Mesodermal cell (in vitro differentiated cells): ENCODE measurements at regions not wholly inside any gene's neighbourhood (a gene's known extent, or its start where the extent isn't known, plus 50 kb on each side); places are given as distances from the start of the nearest gene placed in this dataset.

ENCODE experiments used
- H3K27ac ChIP-seq: 2 replicates; pipeline ENCODE4 v1.7.0; 2013; ENCODE audit warnings: mild to moderate bottlenecking, low read depth, low read length, moderate library complexity; ENCODE audit not compliant: severe bottlenecking
- H3K36me3 ChIP-seq: 2 replicates; pipeline ENCODE4 v1.7.1; 2013; ENCODE audit warnings: mild to moderate bottlenecking, low read length, moderate library complexity; ENCODE audit not compliant: control insufficient read depth, insufficient read depth
- H3K4me1 ChIP-seq: one replicate; pipeline ENCODE4 v1.7.1; 2013; ENCODE audit warnings: mild to moderate bottlenecking, low read length; ENCODE audit not compliant: insufficient read depth, control insufficient read depth, poor library complexity, severe bottlenecking
- H3K4me3 ChIP-seq: 2 replicates; pipeline ENCODE4 v1.7.0; 2013; ENCODE audit warnings: low read length, control low read depth, mild to moderate bottlenecking; ENCODE audit not compliant: insufficient read depth, poor library complexity, severe bottlenecking; ENCODE audit errors: extremely low read depth
- H3K9me3 ChIP-seq: 2 replicates; pipeline ENCODE4 v1.7.1; 2013; ENCODE audit warnings: mild to moderate bottlenecking, low read length, moderate library complexity; ENCODE audit not compliant: control insufficient read depth
- WGBS, 2 experiments: methylation state at CpG; one replicate each; pipeline ENCODE4 v1.1.5; 2013; ENCODE audit warnings: missing lambda C conversion rate in 2 of 2; ENCODE audit not compliant: insufficient coverage in 2 of 2; 5-methylcytosine and 5-hydroxymethylcytosine counted together

- 87 to 90% methylated on average over 7 to 11 of the region's 12 CpGs for WGBS, 2 experiments
- H3K27ac ChIP-seq, result no peak overlapping the region
- no peaks in the 10 kb centered on the region for H3K4me1 ChIP-seq
- no peaks in the 10 kb centered on the region for H3K36me3 ChIP-seq
- no peaks in the 10 kb centered on the region for H3K9me3 ChIP-seq
- H3K4me3 ChIP-seq, result no peak overlapping the region
These were observed 2101.6 kb downstream of the MAT2B start for GRCh38 chr5:165607026-165607425.

- Histone ChIP-seq H3K9me3 (no peaks in the 10 kb centered on the region), H3K4me3 (no peak overlapping the region), H3K27ac (no peak overlapping the region), H3K4me1 (no peaks in the 10 kb centered on the region), H3K36me3 (no peaks in the 10 kb centered on the region)
- WGBS, 2 experiments, result 85 to 100% methylated on average over 2 of the region's 2 CpGs
These were observed 2104.5 kb downstream of the MAT2B start for GRCh38 chr5:165609871-165610270.

GRCh38 chr5:165616490-165617405 lies 2111.3 kb downstream of the MAT2B start:
- Histone ChIP-seq H3K4me1 (peaks cover 12% of the 10 kb centered on the region), H3K4me3 (no peak overlapping the region), H3K36me3 (no peaks in the 10 kb centered on the region), H3K9me3 (no peaks in the 10 kb centered on the region), H3K27ac (no peak overlapping the region)
- no CpG with 5 or more reads among the region's 2 CpGs for WGBS, 2 experiments

- WGBS, 2 experiments, result no CpG with 5 or more reads among the region's 2 CpGs
- no peak overlapping the region for H3K4me3 ChIP-seq
- no peaks in the 10 kb centered on the region for H3K9me3 ChIP-seq
- H3K36me3 ChIP-seq, result no peaks in the 10 kb centered on the region
- H3K27ac ChIP-seq, result peak overlapping the region; percentile 13
- H3K4me1 ChIP-seq, result peaks cover 12% of the 10 kb centered on the region
These were observed 2112.1 kb downstream of the MAT2B start for GRCh38 chr5:165617491-165617890.

- H3K4me3 ChIP-seq, result no peak overlapping the region
- no peaks in the 10 kb centered on the region for H3K36me3 ChIP-seq
- peaks cover 12% of the 10 kb centered on the region for H3K4me1 ChIP-seq
- 80 to 88% methylated on average over 1 of the region's 1 CpG for WGBS, 2 experiments
- H3K27ac ChIP-seq, result no peak overlapping the region
- H3K9me3 ChIP-seq, result no peaks in the 10 kb centered on the region
These were observed 2115.0 kb downstream of the MAT2B start for GRCh38 chr5:165620394-165620793.

GRCh38 chr5:165622864-165623536 lies 2117.6 kb downstream of the MAT2B start:
- Histone ChIP-seq H3K9me3 (no peaks in the 10 kb centered on the region), H3K4me3 (no peak overlapping the region), H3K36me3 (no peaks in the 10 kb centered on the region), H3K4me1 (peaks cover under 1% of the 10 kb centered on the region), H3K27ac (no peak overlapping the region)
- WGBS, 2 experiments, result 88 to 94% methylated on average over 5 to 6 of the region's 7 CpGs

- no peak overlapping the region for H3K27ac ChIP-seq
- WGBS, 2 experiments, result 90 to 92% methylated on average over 6 to 8 of the region's 8 CpGs
- H3K4me3 ChIP-seq, result no peak overlapping the region
- no peaks in the 10 kb centered on the region for H3K36me3 ChIP-seq
- H3K9me3 ChIP-seq, result no peaks in the 10 kb centered on the region
- H3K4me1 ChIP-seq, result peaks cover 3% of the 10 kb centered on the region
These were observed 2118.9 kb downstream of the MAT2B start for GRCh38 chr5:165624166-165624946.

GRCh38 chr5:165626161-165626560 lies 2120.7 kb downstream of the MAT2B start:
- H3K36me3 ChIP-seq, result no peaks in the 10 kb centered on the region

GRCh38 chr5:165627548-165628170 lies 2122.2 kb downstream of the MAT2B start:
- Histone ChIP-seq H3K9me3 (no peaks in the 10 kb centered on the region), H3K27ac (no peak overlapping the region), H3K36me3 (no peaks in the 10 kb centered on the region), H3K4me1 (peaks cover 21% of the 10 kb centered on the region), H3K4me3 (no peak overlapping the region)
- 84 to 96% methylated on average over 6 to 8 of the region's 8 CpGs for WGBS, 2 experiments

More at GRCh38 chr5:165626161-165626560, 2120.7 kb downstream of the MAT2B start:
- no peak overlapping the region for H3K4me3 ChIP-seq
- no peaks in the 10 kb centered on the region for H3K9me3 ChIP-seq
- peaks cover 19% of the 10 kb centered on the region for H3K4me1 ChIP-seq
- no peak overlapping the region for H3K27ac ChIP-seq

GRCh38 chr5:165630261-165630778 lies 2124.9 kb downstream of the MAT2B start:
- Histone ChIP-seq H3K4me1 (peaks cover 21% of the 10 kb centered on the region), H3K4me3 (no peak overlapping the region), H3K36me3 (no peaks in the 10 kb centered on the region), H3K27ac (no peak overlapping the region), H3K9me3 (no peaks in the 10 kb centered on the region)
- WGBS, 2 experiments, result 16 to 26% methylated on average over 8 to 9 of the region's 9 CpGs
